ENCODE measurements at regions not wholly inside any gene's neighbourhood (a gene's known extent, or its start where the extent isn't known, plus 50 kb on each side); places are given as distances from the start of the nearest gene placed in this dataset.

GRCh38 chr21:35349376-35350080 lies 300.4 kb upstream of the RUNX1 start:
- no peak for TF ChIP-seq POLR2A (IDR thresholded peaks at IDR 0.05; ENCODE audit: low read depth, low read length)
- TF ChIP-seq POLR2AphosphoS5 (IDR thresholded peaks at IDR 0.05; ENCODE audit: low read depth, low read length) = no peak

Measured in GM12892 (cell line).